Mesenchymal stem cell (in vitro differentiated cells and primary cell): ENCODE measurements at regions not wholly inside any gene's neighbourhood (a gene's known extent, or its start where the extent isn't known, plus 50 kb on each side); places are given as distances from the start of the nearest gene placed in this dataset.
A peak's percentile ranks its signal among the peaks of the same experiment; 100 is the strongest.

Experiments used
- DNase-seq: peaks from one replicate; pipeline ENCODE4 v3.0.0-alpha.2; 2013
- H2AFZ ChIP-seq: one replicate; pipeline ENCODE4 v1.6.1; 2013; ENCODE audit warnings: low read depth, mild to moderate bottlenecking, control low read depth, inconsistent platforms, low read length, moderate library complexity
- H2AK5ac ChIP-seq: 2 replicates; pipeline ENCODE4 v1.6.1; 2013; ENCODE audit warnings: low read length, moderate library complexity, mild to moderate bottlenecking, inconsistent platforms; ENCODE audit not compliant: severe bottlenecking
- H2BK120ac ChIP-seq: one replicate; pipeline ENCODE4 v1.6.1; 2013; ENCODE audit warnings: low read depth, mild to moderate bottlenecking, inconsistent platforms, low read length, moderate library complexity
- H2BK12ac ChIP-seq, 2 experiments: one replicate each; pipeline ENCODE4 v1.6.1; 2013; ENCODE audit warnings: inconsistent platforms in 2 of 2, low read length in 2 of 2, mild to moderate bottlenecking in 2 of 2, moderate library complexity in 2 of 2, control low read depth in 1 of 2
- H2BK15ac ChIP-seq: one replicate; pipeline ENCODE4 v1.6.1; 2013; ENCODE audit warnings: mild to moderate bottlenecking, low read depth, inconsistent platforms; ENCODE audit not compliant: poor library complexity, severe bottlenecking
- H2BK5ac ChIP-seq: 2 replicates; pipeline ENCODE4 v1.6.1; 2013; ENCODE audit warnings: low read depth, mild to moderate bottlenecking, low read length, control low read depth, inconsistent platforms; ENCODE audit not compliant: poor library complexity, severe bottlenecking
- H3K14ac ChIP-seq, 2 experiments: one replicate each; pipeline ENCODE4 v1.6.1; 2013; ENCODE audit warnings: inconsistent platforms in 2 of 2, low read length in 2 of 2, control low read depth in 1 of 2, mild to moderate bottlenecking in 1 of 2, moderate library complexity in 1 of 2
- H3K18ac ChIP-seq, 2 experiments: one replicate each; pipeline ENCODE4 v1.6.1; 2013; ENCODE audit warnings: inconsistent platforms in 2 of 2, low read length in 2 of 2, control low read depth in 1 of 2, low read depth in 1 of 2, mild to moderate bottlenecking in 1 of 2
- H3K23ac ChIP-seq, 2 experiments: one replicate each; pipeline ENCODE4 v1.6.1; 2013; ENCODE audit warnings: inconsistent platforms in 2 of 2, low read length in 2 of 2, mild to moderate bottlenecking in 2 of 2, moderate library complexity in 2 of 2, control low read depth in 1 of 2
- H3K27ac ChIP-seq: 2 replicates; pipeline ENCODE4 v1.5.1; 2013; ENCODE audit warnings: mild to moderate bottlenecking, moderate library complexity, low read length, control low read depth, inconsistent platforms; ENCODE audit not compliant: poor library complexity, severe bottlenecking
- H3K27me3 ChIP-seq, 2 experiments: 2 replicates each; pipeline versions ENCODE4 v1.6.1 to v1.7.0; 2013; ENCODE audit warnings: low read length in 2 of 2, mild to moderate bottlenecking in 2 of 2, moderate library complexity in 2 of 2, control low read depth in 1 of 2, inconsistent platforms in 1 of 2; ENCODE audit not compliant: control insufficient read depth in 1 of 2, insufficient read depth in 1 of 2
- H3K36me3 ChIP-seq, 2 experiments: 2 replicates each; pipeline versions ENCODE4 v1.6.1 to v1.7.0; 2013; ENCODE audit warnings: low read length in 2 of 2, control low read depth in 1 of 2, inconsistent platforms in 1 of 2, low read depth in 1 of 2, mild to moderate bottlenecking in 1 of 2; ENCODE audit not compliant: insufficient read depth in 2 of 2, control insufficient read depth in 1 of 2
- H3K4ac ChIP-seq, 2 experiments: one replicate each; pipeline ENCODE4 v1.6.1; 2013; ENCODE audit warnings: inconsistent platforms in 2 of 2, low read length in 2 of 2, mild to moderate bottlenecking in 2 of 2, moderate library complexity in 2 of 2, control low read depth in 1 of 2, low read depth in 1 of 2
- H3K4me1 ChIP-seq: 2 replicates; pipeline ENCODE4 v1.6.1; 2013; ENCODE audit warnings: low read depth, low read length, control low read depth; ENCODE audit not compliant: control insufficient read depth, insufficient read depth
- H3K4me2 ChIP-seq: 2 replicates; pipeline ENCODE4 v1.6.1; 2013; ENCODE audit warnings: low read length, mild to moderate bottlenecking, inconsistent platforms; ENCODE audit not compliant: poor library complexity, severe bottlenecking
- H3K4me3 ChIP-seq, 2 experiments: 2 replicates each; pipeline versions ENCODE4 v1.5.1 to v1.7.0; 2013; ENCODE audit warnings: low read length in 2 of 2, mild to moderate bottlenecking in 2 of 2, control low read depth in 1 of 2, low read depth in 1 of 2; ENCODE audit not compliant: insufficient read depth in 1 of 2
- H3K79me1 ChIP-seq: replicated peaks from 2 replicates; pipeline ENCODE4 v1.6.1; 2013; ENCODE audit warnings: mild to moderate bottlenecking, control low read depth, low read length, inconsistent platforms; ENCODE audit not compliant: poor library complexity, severe bottlenecking
- H3K9ac ChIP-seq: 2 replicates; pipeline ENCODE4 v1.7.0; 2013; ENCODE audit warnings: mild to moderate bottlenecking, low read length, moderate library complexity
- H3K9me3 ChIP-seq: 2 replicates; pipeline ENCODE4 v1.7.0; 2013; ENCODE audit warnings: mild to moderate bottlenecking, low read length; ENCODE audit not compliant: control insufficient read depth
- H4K8ac ChIP-seq: one replicate; pipeline ENCODE4 v1.6.1; 2013; ENCODE audit warnings: inconsistent platforms, mild to moderate bottlenecking, low read length, moderate library complexity
- H4K91ac ChIP-seq: one replicate; pipeline ENCODE4 v1.6.1; 2013; ENCODE audit warnings: mild to moderate bottlenecking, low read length, inconsistent platforms
- WGBS: methylation state at CpG from one replicate; pipeline ENCODE4 v1.1.7; 2013; ENCODE audit warnings: mixed read lengths; 5-methylcytosine and 5-hydroxymethylcytosine counted together

GRCh38 chr13:106377341-106377740 lies 158.1 kb downstream of the EFNB2 start:
- Histone ChIP-seq H2AK5ac (peak overlapping the region; percentile 91), H2BK5ac (no peak overlapping the region), H3K4me3 (no peak overlapping the region), H4K91ac (no peak overlapping the region), H3K4ac (peak overlapping the region in 1 of 2 experiments; percentile 45), H3K36me3 (no peaks in the 10 kb centered on the region), H3K14ac (no peak overlapping the region), H3K9me3 (no peaks in the 10 kb centered on the region), H3K27ac (no peak overlapping the region), H3K79me1 (no peaks in the 10 kb centered on the region), H2BK120ac (no peak overlapping the region), H3K4me2 (no peak overlapping the region), H3K4me1 (peaks cover 20% of the 10 kb centered on the region), H3K27me3 (no peaks in the 10 kb centered on the region), H3K23ac (no peak overlapping the region), H3K18ac (no peak overlapping the region), H2BK15ac (no peak overlapping the region), H2AFZ (no peak overlapping the region), H3K9ac (no peak overlapping the region), H4K8ac (no peak overlapping the region), H2BK12ac (peak overlapping the region in 1 of 2 experiments; percentile 37)
- WGBS = 90% methylated on average over 5 of the region's 7 CpGs
- no peak for DNase-seq

- Histone ChIP-seq H3K27me3 (no peaks in the 10 kb centered on the region), H3K23ac (no peak overlapping the region), H3K9me3 (no peaks in the 10 kb centered on the region), H2BK120ac (no peak overlapping the region), H3K4me1 (peaks cover 20% of the 10 kb centered on the region), H2BK15ac (no peak overlapping the region), H4K91ac (peak overlapping the region; percentile 22), H3K14ac (no peak overlapping the region), H3K4ac (peak overlapping the region in 1 of 2 experiments; percentile 42), H2BK5ac (no peak overlapping the region), H2AK5ac (peak overlapping the region; percentile 5), H2AFZ (no peak overlapping the region), H3K36me3 (no peaks in the 10 kb centered on the region), H3K4me3 (no peak overlapping the region), H3K27ac (no peak overlapping the region), H3K9ac (no peak overlapping the region), H4K8ac (peak overlapping the region; percentile 71), H3K18ac (peak overlapping the region; percentile 31 to 79), H2BK12ac (peak overlapping the region in 1 of 2 experiments; percentile 92), H3K79me1 (no peaks in the 10 kb centered on the region), H3K4me2 (peak overlapping the region; percentile 15)
- peak; percentile 90 for DNase-seq
- 48% methylated on average over 21 of the region's 21 CpGs for WGBS
These were observed 158.9 kb downstream of the EFNB2 start for GRCh38 chr13:106376401-106377112.

GRCh38 chr13:106375085-106375484 lies 160.4 kb downstream of the EFNB2 start:
- no peaks in the 10 kb centered on the region for H3K9me3 ChIP-seq
- H4K91ac ChIP-seq = peak overlapping the region; percentile 89
- H3K4me1 ChIP-seq = peaks cover 20% of the 10 kb centered on the region
- peak overlapping the region; percentile 89 for H2BK15ac ChIP-seq
- no peak overlapping the region for H3K4me3 ChIP-seq
- no peaks in the 10 kb centered on the region for H3K79me1 ChIP-seq
- H3K27me3 ChIP-seq = no peaks in the 10 kb centered on the region
- H3K18ac ChIP-seq = peak overlapping the region; percentile 74 to 90
- peak overlapping the region; percentile 87 to 100 for H2BK12ac ChIP-seq
- H4K8ac ChIP-seq = peak overlapping the region; percentile 82
- H3K9ac ChIP-seq = no peak overlapping the region
- H3K36me3 ChIP-seq = no peaks in the 10 kb centered on the region
- H3K23ac ChIP-seq = no peak overlapping the region
- WGBS = 96% methylated on average over 20 of the region's 20 CpGs
- peak overlapping the region in 1 of 2 experiments; percentile 93 for H3K14ac ChIP-seq
- DNase-seq = no peak
- H2AK5ac ChIP-seq = peak overlapping the region; percentile 50
- H2AFZ ChIP-seq = no peak overlapping the region
- no peak overlapping the region for H2BK5ac ChIP-seq
- peak overlapping the region; percentile 71 for H2BK120ac ChIP-seq
- H3K4ac ChIP-seq = peak overlapping the region; percentile 69 to 97
- H3K27ac ChIP-seq = no peak overlapping the region
- H3K4me2 ChIP-seq = no peak overlapping the region

- Histone ChIP-seq H3K27me3 (no peaks in the 10 kb centered on the region), H3K9me3 (no peaks in the 10 kb centered on the region), H2BK15ac (peak overlapping the region; percentile 89), H3K27ac (no peak overlapping the region), H3K4me2 (no peak overlapping the region), H3K18ac (peak overlapping the region; percentile 74 to 90), H2AFZ (peak overlapping the region; percentile 18), H3K4ac (peak overlapping the region; percentile 69 to 97), H3K4me1 (peaks cover 20% of the 10 kb centered on the region), H4K91ac (peak overlapping the region; percentile 89), H3K79me1 (no peaks in the 10 kb centered on the region), H3K9ac (no peak overlapping the region), H4K8ac (peak overlapping the region; percentile 66), H3K36me3 (no peaks in the 10 kb centered on the region), H3K23ac (no peak overlapping the region), H3K4me3 (no peak overlapping the region), H2BK120ac (peak overlapping the region; percentile 11), H3K14ac (peak overlapping the region in 1 of 2 experiments; percentile 93), H2BK12ac (peak overlapping the region; percentile 87 to 100), H2BK5ac (no peak overlapping the region), H2AK5ac (peak overlapping the region; percentile 50)
- 92% methylated on average over 10 of the region's 10 CpGs for WGBS
- no peak for DNase-seq
These were observed 160.8 kb downstream of the EFNB2 start for GRCh38 chr13:106374631-106375030.
